Epithelial cell of proximal tubule (primary cell): ENCODE measurements at regions not wholly inside any gene's neighbourhood (a gene's known extent, or its start where the extent isn't known, plus 50 kb on each side); places are given as distances from the start of the nearest gene placed in this dataset.
"Not testable (repeated sequence)": the region's sequence is repeated elsewhere in the genome, so short reads cannot be mapped to it uniquely, and the experiment has no call there.

Experiments used
- DNase-seq: peaks from one replicate; pipeline ENCODE4 v3.0.0-alpha.2; 2011; ENCODE audit warnings: low read depth
- H3K4me3 ChIP-seq: 2 replicates; pipeline ENCODE4 v1.5.1; 2011; ENCODE audit warnings: low read depth, mild to moderate bottlenecking, low read length
- TF ChIP-seq, protein P1 (sequence below): conservative IDR thresholded peaks from 2 replicates; pipeline ENCODE4 v1.5.1; 2012; ENCODE audit warnings: low read depth, mild to moderate bottlenecking, low read length

DNA sequence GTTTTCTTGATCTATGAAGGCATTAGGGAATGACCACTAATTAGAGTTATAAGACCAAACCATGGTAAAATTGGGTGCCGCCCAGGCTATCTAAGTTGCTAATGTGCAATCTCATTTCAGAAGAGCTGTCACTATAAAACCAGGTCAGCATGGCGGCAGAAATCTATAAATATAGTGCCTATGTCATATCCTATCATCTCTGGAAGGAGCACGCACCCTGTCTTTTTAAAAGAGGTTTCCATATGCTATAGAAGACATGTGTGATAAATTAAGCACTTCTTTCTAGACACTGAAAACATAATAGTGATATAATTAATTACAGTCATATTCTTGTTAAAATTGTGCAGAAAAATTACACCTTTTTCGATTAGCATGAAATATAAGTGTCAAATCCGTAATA lies 152.0 kb upstream of the MDFIC2 start:
- DNase-seq: no peak
- TF ChIP-seq, protein P1, sequence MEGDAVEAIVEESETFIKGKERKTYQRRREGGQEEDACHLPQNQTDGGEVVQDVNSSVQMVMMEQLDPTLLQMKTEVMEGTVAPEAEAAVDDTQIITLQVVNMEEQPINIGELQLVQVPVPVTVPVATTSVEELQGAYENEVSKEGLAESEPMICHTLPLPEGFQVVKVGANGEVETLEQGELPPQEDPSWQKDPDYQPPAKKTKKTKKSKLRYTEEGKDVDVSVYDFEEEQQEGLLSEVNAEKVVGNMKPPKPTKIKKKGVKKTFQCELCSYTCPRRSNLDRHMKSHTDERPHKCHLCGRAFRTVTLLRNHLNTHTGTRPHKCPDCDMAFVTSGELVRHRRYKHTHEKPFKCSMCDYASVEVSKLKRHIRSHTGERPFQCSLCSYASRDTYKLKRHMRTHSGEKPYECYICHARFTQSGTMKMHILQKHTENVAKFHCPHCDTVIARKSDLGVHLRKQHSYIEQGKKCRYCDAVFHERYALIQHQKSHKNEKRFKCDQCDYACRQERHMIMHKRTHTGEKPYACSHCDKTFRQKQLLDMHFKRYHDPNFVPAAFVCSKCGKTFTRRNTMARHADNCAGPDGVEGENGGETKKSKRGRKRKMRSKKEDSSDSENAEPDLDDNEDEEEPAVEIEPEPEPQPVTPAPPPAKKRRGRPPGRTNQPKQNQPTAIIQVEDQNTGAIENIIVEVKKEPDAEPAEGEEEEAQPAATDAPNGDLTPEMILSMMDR: no peak

GRCh38 chr3:70450220-70450619 lies 137.8 kb upstream of the MDFIC2 start:
- not testable (repeated sequence) for DNase-seq, H3K4me3 ChIP-seq

More for the DNA sequence above, 152.0 kb upstream of the MDFIC2 start:
- H3K4me3 ChIP-seq: no peak overlapping the region

DNA sequence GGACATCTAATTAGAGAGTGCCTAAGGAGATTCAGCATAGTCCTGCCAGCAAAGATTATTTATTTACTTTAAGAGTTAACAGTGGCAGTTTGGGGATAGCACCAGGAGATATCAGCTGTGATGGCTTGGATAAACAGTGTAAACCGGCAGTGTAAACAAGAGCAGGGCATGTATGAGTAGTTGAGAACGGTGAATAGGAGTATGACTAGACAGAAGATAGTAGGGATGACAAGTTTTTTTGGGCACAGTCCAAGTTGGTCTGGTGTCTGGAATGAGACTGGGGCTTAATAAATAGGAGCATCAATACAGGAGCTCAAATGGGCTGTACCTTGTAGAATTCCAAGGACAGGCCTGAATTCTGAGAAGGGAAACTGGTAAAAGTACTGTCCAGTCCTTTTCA lies 123.0 kb upstream of the MDFIC2 start:
- DNase-seq: not testable (repeated sequence)

DNA sequence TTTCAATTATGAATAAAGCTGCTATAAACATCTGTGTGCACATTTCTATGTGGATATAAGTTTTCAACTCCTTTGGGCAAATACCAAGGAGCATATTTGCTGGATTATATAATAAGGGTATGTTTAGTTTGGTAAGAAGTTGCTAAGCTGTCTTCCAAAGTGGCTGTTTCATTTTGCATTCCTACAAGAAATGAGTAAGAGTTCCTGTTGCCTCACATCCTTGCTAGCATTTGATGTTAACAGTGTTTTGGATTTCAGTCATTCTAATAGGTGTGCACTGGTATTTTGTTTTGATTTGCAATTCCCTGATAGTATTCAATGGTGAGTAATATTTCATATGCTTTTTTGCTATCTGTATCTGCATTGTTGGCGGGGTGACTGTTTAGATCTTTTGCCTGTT lies 120.7 kb upstream of the MDFIC2 start:
- no peak overlapping the region for H3K4me3 ChIP-seq
- no peak for DNase-seq
- TF ChIP-seq, protein P1: no peak

More for the DNA sequence above, 123.0 kb upstream of the MDFIC2 start:
- H3K4me3 ChIP-seq: not testable (repeated sequence)

- no peak for DNase-seq
- H3K4me3 ChIP-seq: no peak overlapping the region
- TF ChIP-seq, protein P1: no peak
Measured at GRCh38 chr3:70431911-70432310, 119.5 kb upstream of the MDFIC2 start.

DNA sequence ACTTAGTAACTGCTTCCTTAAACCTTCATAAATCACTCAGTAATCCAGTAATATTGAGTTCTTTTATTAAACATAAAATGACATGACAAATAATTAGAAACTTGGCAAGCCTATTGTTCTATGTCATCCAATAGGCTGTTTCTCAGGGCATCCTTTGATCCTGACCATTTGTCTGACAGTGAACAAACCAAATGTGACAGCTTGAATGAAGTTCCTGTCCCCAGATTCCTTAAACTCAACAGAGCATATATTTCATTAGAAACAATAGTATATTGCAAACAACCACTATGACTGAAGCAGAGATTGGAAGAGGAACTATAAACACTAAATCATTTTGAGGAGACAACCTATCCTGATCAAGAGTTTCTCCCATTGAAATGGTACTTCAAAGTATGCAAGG lies 113.6 kb upstream of the MDFIC2 start:
- DNase-seq: no peak
- no peak overlapping the region for H3K4me3 ChIP-seq
- TF ChIP-seq, protein P1: no peak

DNA sequence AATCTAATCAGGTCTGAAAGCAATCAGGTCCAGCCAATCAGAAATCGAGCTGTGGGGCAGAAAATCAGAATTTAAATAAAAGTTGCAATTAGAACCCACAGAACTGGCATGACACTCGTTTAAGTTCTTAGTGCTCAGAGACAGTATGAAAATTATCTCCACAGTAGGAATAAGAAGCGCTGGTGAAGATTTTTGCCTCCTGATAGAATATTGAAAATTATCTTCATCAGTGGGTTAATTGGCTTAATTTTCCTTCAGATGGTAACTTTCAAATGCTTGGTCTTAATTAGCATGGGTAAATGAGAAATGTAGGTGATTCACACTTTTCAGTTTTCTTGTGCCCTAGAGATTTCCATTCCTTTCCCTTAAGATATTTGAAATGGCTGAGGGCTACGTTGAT lies 109.1 kb upstream of the MDFIC2 start:
- TF ChIP-seq, protein P1: no peak
- DNase-seq: no peak
- H3K4me3 ChIP-seq: no peak overlapping the region

- no peak for DNase-seq
- no peak overlapping the region for H3K4me3 ChIP-seq
- TF ChIP-seq, protein P1: no peak
Measured at GRCh38 chr3:70409018-70409417, 96.6 kb upstream of the MDFIC2 start.
